ENCODE measurements at regions not wholly inside any gene's neighbourhood (a gene's known extent, or its start where the extent isn't known, plus 50 kb on each side); places are given as distances from the start of the nearest gene placed in this dataset.

GRCh38 chr15:66896611-66897010 lies 168.8 kb upstream of the SMAD3 start:
- dilution Hi-C loops (cut with HindIII; ENCODE audit: low sequenced_read_pairs, unreplicated experiment) = no loop called here
- Histone ChIP-seq H3K27me3 (ENCODE audit: control insufficient read depth, insufficient read depth, low read length) (no peaks in the 10 kb centered on the region), H4K91ac (ENCODE audit: insufficient read depth, low read depth, low read length) (no peak overlapping the region), H3K4me1 (ENCODE audit: control insufficient read depth, insufficient read depth, low read length) (peaks cover 6% of the 10 kb centered on the region), H4K8ac (ENCODE audit: low read depth in 2 of 2, low read length in 2 of 2) (no peak overlapping the region), H2BK5ac (ENCODE audit: low read depth, low read length, poor library complexity, severe bottlenecking) (no peak overlapping the region), H2BK120ac (ENCODE audit: low read depth, low read length) (no peak overlapping the region), H3K4me2 (ENCODE audit: low read depth, low read length) (no peak overlapping the region), H4K5ac (ENCODE audit: low read depth, low read length) (no peak overlapping the region), H2AK9ac (replicated peaks; ENCODE audit: low read depth, low read length, poor library complexity) (no peak overlapping the region), H3K56ac (ENCODE audit: extremely low read depth, insufficient read depth, low read length) (no peak overlapping the region), H3K23ac (ENCODE audit: low read depth, low read length) (no peak overlapping the region; the same call in 1 of the 2 replicates), H3K9me3 (ENCODE audit: control insufficient read depth, insufficient read depth, low read length) (no peaks in the 10 kb centered on the region), H2BK20ac (ENCODE audit: low read depth, low read length) (no peak overlapping the region), H2AFZ (replicated peaks; ENCODE audit: low read length, poor library complexity) (no peak overlapping the region), H3K4me3 (ENCODE audit: insufficient read depth, low read depth, low read length) (no peak overlapping the region), H3K36me3 (ENCODE audit: control insufficient read depth, insufficient read depth, low read length) (no peaks in the 10 kb centered on the region), H3K18ac (ENCODE audit: low read depth, low read length) (no peak overlapping the region), H3K9ac (ENCODE audit: low read depth, low read length) (no peak overlapping the region), H2BK15ac (ENCODE audit: low read depth, low read length) (no peak overlapping the region), H3K4ac (ENCODE audit: low read depth, low read length) (no peak overlapping the region), H2AK5ac (ENCODE audit: low read depth, low read length) (no peak overlapping the region), H3K79me1 (ENCODE audit: low read depth in 1 of 2, low read length in 2 of 2) (peaks cover 0 to 1% of the 10 kb centered on the region in 2 experiments; a peak in 1 of 4 replicates), H4K20me1 (ENCODE audit: insufficient read depth, low read length) (no peaks in the 10 kb centered on the region), H3K14ac (replicated peaks; ENCODE audit: low read depth, low read length) (0 out of 2 replicates have a peak overlapping the region, but pooled peaks have one; percentile 31), H3K9me1 (ENCODE audit: insufficient read depth, low read length) (peaks cover 15% of the 10 kb centered on the region), H3K27ac (ENCODE audit: insufficient read depth, low read length) (no peak overlapping the region)
- TF ChIP-seq FOS (IDR thresholded peaks at IDR 0.05; ENCODE audit: low read depth, low read length) (no peak), MAZ (IDR thresholded peaks at IDR 0.05; ENCODE audit: borderline replicate concordance, low read depth, low read length) (no peak)
- no peak for DNase-seq
- no peak for ATAC-seq (ENCODE audit: low read depth)
- no TSS peak for BruUV-seq (replicated peaks)
- 100% methylated on average over 1 of the region's 5 CpGs; no CpG with 5 or more reads in 1 of the 2 experiments for WGBS, 2 experiments (ENCODE audit: extremely low coverage in 2 of 2, insufficient read length in 1 of 2)
- ChIA-PET POLR2A (ENCODE audit: unreplicated experiment) (no interaction called here), CTCF (no interaction called here)
- intact Hi-C loops (cut with micrococcal nuclease) = no loop called here
- in situ Hi-C loops (cut with MboI; ENCODE audit: low sequenced_read_pairs) = no loop called here
